ENCODE measurements at regions not wholly inside any gene's neighbourhood (a gene's known extent, or its start where the extent isn't known, plus 50 kb on each side); places are given as distances from the start of the nearest gene placed in this dataset.
"Not testable (repeated sequence)": the region's sequence is repeated elsewhere in the genome, so short reads cannot be mapped to it uniquely, and the experiment has no call there.

GRCh38 chr6:12356983-12357972 is 67.1 kb downstream of the EDN1 start:
- no peak for TF ChIP-seq CTCF (IDR thresholded peaks at IDR 0.05)
- no peak for ATAC-seq (ENCODE audit: low FRiP score)
- DNase-seq (ENCODE audit: low spot score) = no peak

- no peak for DNase-seq (ENCODE audit: low spot score)
- ATAC-seq (ENCODE audit: low FRiP score) = no peak
- TF ChIP-seq CTCF (IDR thresholded peaks at IDR 0.05) = no peak
Measured at GRCh38 chr6:12359036-12359435, 68.9 kb downstream of the EDN1 start.

- no peak for ATAC-seq (ENCODE audit: low FRiP score)
- DNase-seq (ENCODE audit: low spot score) = no peak
- no peak for TF ChIP-seq CTCF (IDR thresholded peaks at IDR 0.05)
Measured at GRCh38 chr6:12361042-12361765, 71.0 kb downstream of the EDN1 start.

- DNase-seq (ENCODE audit: low spot score); ATAC-seq (ENCODE audit: low FRiP score): not testable (repeated sequence)
Measured at GRCh38 chr6:12363277-12363650, 73.1 kb downstream of the EDN1 start.

GRCh38 chr6:12363651-12364381 is 73.7 kb downstream of the EDN1 start:
- no peak for ATAC-seq (ENCODE audit: low FRiP score)
- TF ChIP-seq CTCF (IDR thresholded peaks at IDR 0.05) = no peak
- no peak for DNase-seq (ENCODE audit: low spot score)

- DNase-seq (ENCODE audit: low spot score) = no peak
- no peak for ATAC-seq (ENCODE audit: low FRiP score)
- no peak for TF ChIP-seq CTCF (IDR thresholded peaks at IDR 0.05)
Measured at GRCh38 chr6:12364621-12365020, 74.5 kb downstream of the EDN1 start.

- DNase-seq (ENCODE audit: low spot score) (no peak), ATAC-seq (ENCODE audit: low FRiP score) (no peak)
- no peak for TF ChIP-seq CTCF (IDR thresholded peaks at IDR 0.05)
Measured at GRCh38 chr6:12366731-12367130, 76.6 kb downstream of the EDN1 start.

Data from omental fat pad (tissue), 3 donors.